M059J (cell line): ENCODE measurements at regions not wholly inside any gene's neighbourhood (a gene's known extent, or its start where the extent isn't known, plus 50 kb on each side); places are given as distances from the start of the nearest gene placed in this dataset.
"Not testable (repeated sequence)": the region's sequence is repeated elsewhere in the genome, so short reads cannot be mapped to it uniquely, and the experiment has no call there.

Experiments used
- DNase-seq: peaks from one replicate; pipeline ENCODE4 v3.0.0-alpha.2; 2012; ENCODE audit warnings: low read depth

DNA sequence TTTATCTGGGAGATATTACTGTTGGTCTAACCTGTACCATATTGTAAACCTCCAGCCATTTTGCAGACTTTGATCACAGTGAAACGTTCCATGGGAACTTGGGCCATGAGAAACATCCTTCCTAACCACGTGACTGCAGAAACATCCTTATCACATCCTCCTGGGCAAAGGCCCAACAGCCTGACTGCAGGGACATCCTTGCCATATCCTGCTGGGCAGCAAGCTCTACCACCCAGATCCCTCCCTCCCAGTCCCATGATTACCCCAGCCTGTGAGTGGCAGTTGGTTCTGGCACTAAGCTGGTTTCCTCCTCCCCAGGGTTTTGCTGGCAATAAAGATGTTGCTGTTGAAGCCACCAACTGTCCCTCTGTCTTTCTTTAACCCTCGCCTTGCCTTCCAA, 201.2 kb downstream of the POTEC start:
- DNase-seq = not testable (repeated sequence)

DNA sequence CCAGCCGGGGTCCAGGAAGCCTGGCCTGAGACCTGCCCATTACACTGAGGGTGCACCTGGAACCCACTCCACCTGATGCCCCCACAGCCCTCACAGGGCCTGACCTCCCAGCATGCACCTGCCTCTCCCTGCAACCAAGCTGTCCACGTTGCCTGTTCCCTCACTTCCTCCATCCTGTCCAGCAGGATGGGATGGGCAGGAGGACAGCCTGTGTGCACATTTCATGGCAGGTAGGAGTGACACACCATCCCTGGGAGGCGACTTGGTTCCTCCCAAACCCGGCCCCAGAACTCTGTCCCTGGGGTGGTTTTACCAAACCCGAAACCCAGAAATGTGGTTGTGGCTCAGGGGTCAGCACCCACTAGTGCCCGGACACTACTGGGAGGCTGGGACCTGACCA, 203.8 kb upstream of the ZNF519 start:
- DNase-seq = not testable (repeated sequence)

- not testable (repeated sequence) for DNase-seq
Measured at GRCh38 chr18:14321217-14321616, 189.0 kb upstream of the ZNF519 start.

GRCh38 chr18:14301255-14301654, 169.0 kb upstream of the ZNF519 start:
- not testable (repeated sequence) for DNase-seq

GRCh38 chr18:14295081-14295480, 162.8 kb upstream of the ZNF519 start:
- not testable (repeated sequence) for DNase-seq

DNA sequence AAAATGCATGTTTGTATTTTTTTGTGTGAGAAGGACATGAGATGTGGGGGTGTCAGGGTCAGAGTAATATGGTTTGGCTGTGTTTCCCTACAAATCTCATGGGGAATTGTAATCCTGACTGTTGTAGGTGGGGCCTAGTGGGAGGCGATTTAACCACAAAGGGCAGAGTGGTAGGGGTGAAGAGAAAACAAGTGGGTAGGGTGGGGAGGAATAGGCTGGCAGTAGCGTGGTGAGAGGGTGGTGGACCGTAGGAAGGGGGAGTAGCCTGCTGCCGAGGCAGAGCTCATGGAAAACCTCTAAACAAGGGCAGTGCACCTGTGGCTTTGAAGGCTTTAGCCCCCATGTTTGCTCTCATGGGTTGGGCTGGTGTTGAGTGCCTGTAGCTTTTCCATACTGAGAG, 152.8 kb upstream of the ZNF519 start:
- DNase-seq = no peak

- DNase-seq = not testable (repeated sequence)
Measured at GRCh38 chr18:14275391-14275790, 143.2 kb upstream of the ZNF519 start.

- DNase-seq = not testable (repeated sequence)
Measured at GRCh38 chr18:14265637-14266410, 133.6 kb upstream of the ZNF519 start.

- DNase-seq = not testable (repeated sequence)
Measured at GRCh38 chr18:14262786-14263185, 130.6 kb upstream of the ZNF519 start.

DNA sequence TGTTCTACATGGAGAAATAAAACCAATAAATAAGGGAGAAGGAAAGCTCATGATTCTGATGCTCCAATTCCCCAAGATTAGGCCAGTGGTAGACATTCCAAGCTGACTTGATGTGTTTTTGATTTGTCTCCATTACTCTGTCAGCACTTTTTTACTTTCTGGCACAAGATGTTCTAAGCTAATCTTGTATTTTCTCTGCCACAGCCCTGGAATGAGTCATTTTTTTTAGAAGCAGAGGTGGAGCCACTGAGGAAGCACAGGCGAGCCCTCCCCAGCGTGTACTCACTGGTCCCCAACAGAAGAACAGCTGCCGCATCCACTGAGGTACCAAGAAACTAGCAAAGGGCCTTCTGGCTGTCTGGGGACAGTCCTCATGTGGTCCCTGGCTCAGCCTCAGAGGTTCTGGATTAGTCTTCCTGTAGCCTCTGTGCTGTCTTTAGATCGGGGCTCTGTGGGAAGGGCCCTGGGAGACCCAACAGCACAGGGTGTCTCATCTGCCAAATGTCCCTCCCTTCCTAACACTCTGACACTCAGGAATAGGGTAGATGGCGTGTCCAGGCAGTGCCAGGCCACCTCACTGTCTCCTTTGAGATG, 117.9 kb upstream of the ZNF519 start:
- DNase-seq = not testable (repeated sequence)

GRCh38 chr18:14239224-14239623, 107.0 kb upstream of the ZNF519 start:
- not testable (repeated sequence) for DNase-seq

- not testable (repeated sequence) for DNase-seq
Measured at GRCh38 chr18:14236356-14237048, 104.3 kb upstream of the ZNF519 start.

DNA sequence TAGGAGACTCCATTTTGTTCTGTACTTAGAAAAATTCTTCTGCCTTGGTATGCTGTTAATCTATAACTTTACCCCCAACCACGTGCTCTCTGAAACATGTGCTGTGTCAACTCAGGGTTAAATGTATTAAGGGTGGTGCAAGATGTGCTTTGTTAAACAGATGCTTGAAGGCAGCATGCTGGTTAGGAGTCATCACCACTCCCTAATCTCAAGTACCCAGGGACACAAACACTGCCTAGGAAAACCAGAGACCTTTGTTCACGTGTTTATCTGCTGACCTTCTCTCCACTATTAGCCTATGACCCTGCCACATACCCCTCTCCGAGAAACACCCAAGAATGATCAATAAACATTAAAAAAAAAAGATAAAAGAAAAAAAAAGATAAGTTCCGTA, 93.0 kb upstream of the ZNF519 start:
- DNase-seq = not testable (repeated sequence)

DNA sequence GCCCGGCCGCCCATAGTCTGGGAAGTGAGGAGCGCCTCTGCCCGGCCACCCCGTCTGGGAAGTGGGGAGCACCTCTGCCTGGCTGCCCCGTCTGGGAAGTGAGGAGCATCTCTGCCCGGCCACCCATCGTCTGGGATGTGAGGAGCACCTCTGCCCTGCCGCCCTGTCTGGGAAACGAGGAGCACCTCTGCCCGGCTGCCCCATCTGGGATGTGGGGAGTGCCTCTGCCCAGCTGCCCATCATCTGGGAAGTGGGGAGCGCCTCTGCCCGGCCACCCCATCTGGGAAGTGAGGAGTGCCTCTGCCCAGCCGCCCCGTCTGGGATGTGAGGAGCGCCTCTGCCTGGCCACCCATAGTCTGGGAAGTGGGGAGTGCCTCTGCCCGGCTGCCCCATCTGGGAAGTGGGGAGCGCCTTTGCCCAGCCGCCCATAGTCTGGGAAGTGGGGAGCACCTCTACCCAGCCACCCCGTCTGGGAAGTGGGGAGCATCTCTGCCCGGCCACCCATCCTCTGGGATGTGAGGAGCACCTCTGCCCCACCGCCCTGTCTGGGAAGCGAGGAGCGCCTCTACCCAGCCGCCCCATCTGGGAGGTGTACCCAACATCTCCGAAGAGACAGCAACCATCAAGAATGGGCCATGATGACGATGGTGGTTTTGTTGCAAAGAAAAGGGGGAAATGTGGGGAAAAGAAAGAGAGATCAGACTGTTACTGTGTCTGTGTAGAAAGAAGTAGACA, 92.5 kb upstream of the ZNF519 start:
- DNase-seq = not testable (repeated sequence)

GRCh38 chr18:14223919-14224318, 91.7 kb upstream of the ZNF519 start:
- not testable (repeated sequence) for DNase-seq

- DNase-seq = not testable (repeated sequence)
Measured at GRCh38 chr18:14223231-14223822, 91.1 kb upstream of the ZNF519 start.

GRCh38 chr18:14222354-14223221, 90.4 kb upstream of the ZNF519 start:
- not testable (repeated sequence) for DNase-seq

GRCh38 chr18:14221689-14222088, 89.5 kb upstream of the ZNF519 start:
- DNase-seq = no peak

GRCh38 chr18:14215952-14216351, 83.7 kb upstream of the ZNF519 start:
- not testable (repeated sequence) for DNase-seq

- not testable (repeated sequence) for DNase-seq
Measured at GRCh38 chr18:14203424-14203823, 71.2 kb upstream of the ZNF519 start.
